Colon (tissue), 2 donors: ENCODE measurements at regions not wholly inside any gene's neighbourhood (a gene's known extent, or its start where the extent isn't known, plus 50 kb on each side); places are given as distances from the start of the nearest gene placed in this dataset.

Source experiments
- FAIRE-seq: peaks from 2 replicates; lab custom pipeline; 2012; peaks lifted over from hg19 to GRCh38; lab: Jason Lieb, UNC
- donor health status: control.
- donor health status: control.

DNA sequence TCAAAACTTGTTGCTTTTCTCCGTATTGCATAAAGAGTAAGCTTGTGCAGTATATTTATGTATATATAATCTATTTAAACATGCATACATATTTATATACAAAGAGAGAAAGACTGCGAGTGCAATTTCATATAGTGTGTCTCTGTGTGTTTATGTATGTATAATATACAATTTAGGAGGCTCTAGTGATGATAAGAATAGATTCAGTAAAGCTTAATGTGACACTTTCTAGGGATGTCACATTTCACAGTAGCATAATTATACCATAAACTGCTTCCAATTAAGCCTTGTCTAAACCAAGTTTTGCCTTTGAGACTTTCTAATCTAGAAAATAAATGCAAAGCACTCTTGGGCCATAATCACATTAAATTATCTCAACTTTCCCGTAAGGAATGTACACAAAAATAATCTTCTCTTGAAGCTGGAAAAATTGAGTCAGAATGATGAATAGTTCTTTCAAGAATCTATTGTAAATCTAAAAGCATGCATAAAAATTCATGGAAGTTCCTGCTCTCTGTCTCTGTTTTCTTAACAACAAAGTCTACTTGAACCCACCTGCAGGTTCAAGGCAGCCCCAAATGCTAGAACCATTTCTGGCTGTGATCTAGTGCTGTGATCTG, 114.1 kb upstream of the NPY2R start:
- no peak for FAIRE-seq

DNA sequence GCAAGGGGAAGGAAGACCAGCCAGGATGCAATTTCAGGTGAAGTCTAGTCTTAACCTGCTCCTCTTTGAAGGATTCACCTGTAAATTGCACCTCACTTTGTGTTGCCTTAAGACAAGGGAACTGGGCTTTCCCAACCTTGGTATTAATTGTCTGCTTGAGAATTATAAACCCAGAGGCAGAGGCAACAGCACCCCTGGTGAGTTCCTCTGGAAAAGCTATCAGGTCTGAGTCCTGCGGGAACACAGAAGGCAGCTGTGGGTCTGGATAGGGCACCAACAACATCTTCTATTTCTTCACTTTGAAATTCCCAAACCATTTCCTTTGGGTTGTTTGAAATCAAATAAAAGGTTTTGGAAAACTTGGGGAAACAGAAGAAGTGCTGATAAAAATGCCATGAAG, 109.2 kb upstream of the NPY2R start:
- FAIRE-seq: no peak

DNA sequence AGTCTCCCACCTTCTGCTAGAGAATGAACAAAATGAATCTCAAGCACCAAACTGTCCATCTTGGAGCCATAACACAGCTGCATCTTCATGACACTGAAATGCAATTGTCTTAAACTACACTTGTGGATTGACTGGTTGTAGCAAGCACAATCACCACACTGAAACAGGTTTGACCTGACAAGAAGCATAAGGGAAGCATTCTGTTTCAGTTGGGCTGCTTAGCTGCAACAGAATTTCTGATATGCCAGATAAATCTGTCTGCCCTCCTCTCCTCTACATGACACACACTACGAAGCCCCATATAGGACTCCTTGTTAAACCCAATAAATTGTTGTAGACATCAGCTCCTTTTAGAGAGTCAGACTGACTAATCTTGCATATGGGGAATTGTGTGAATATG, 101.8 kb upstream of the NPY2R start:
- no peak for FAIRE-seq

DNA sequence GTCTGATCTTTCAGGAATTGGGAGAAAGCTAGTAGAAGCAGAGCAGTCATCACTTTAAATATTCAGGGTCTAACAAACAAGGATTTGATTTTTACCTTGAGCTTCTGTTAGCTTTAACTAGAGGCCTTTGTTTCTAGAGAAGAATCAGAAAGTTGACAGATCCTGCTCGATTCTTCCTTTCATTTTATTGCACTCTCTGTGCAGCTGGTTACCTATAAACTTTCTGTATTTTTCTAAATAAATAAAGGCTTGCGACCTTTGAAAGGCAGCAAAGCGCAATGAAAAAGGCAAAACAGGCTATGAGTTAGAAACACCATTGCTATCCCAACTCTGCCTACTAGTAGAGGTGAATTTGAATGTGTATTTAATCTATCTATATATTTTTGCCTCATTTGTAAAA, 101.4 kb upstream of the NPY2R start:
- FAIRE-seq: no peak

DNA sequence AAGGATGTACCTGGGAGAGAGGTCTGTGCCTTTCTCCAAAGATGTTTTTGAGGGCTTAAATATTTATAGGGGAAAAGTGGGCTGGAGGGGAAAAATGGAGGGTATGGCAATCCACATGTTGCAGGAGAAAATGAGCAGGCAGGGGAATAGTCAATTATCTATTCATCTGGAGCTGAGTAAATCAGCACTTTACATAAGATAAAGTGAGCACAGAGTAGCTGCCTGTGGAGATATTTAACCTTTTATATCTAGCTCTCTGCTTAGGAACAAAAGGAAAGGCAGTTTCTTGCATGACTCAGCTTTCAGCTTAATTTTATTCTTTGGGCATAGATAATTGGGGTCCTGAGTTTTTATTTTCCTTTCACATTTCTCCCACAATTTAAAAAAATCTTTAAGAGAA, 93.6 kb upstream of the NPY2R start:
- no peak for FAIRE-seq

DNA sequence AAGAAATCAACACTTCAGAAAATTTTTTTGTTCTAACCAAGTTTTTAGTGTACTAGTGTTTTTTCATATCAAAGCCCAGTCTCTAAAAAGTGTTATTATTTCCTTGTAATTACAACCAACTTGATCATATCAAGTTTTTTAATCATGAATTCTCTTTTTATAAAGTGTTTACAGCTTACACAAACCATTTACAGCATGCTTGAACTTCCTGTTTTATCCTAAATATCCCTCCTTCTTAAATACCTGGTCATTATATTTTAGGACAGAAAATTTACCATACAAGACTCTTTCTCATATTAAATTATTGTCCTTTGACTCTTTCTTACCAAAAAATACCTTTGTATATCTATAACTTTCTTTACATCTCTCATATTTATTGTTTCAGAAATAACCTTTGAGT, 89.4 kb upstream of the NPY2R start:
- no peak for FAIRE-seq

DNA sequence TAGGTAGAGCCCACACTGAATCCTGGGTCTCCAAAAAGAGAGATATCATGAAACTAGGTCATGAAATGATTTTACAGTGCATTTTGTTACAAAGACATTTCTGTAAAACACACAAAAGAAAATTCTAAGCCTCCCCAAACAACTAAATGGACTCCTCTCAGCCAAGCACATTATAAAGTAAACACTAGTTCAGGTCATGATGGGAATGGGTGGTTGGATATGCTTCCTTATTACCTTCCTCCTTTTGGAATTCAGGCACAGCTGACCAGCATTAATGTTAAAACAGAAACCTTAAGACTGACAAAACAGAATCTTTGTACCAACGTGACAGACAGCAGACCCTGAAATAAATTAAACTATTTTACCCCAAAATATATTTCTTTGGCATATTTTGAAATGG, 87.9 kb upstream of the NPY2R start:
- FAIRE-seq: no peak

DNA sequence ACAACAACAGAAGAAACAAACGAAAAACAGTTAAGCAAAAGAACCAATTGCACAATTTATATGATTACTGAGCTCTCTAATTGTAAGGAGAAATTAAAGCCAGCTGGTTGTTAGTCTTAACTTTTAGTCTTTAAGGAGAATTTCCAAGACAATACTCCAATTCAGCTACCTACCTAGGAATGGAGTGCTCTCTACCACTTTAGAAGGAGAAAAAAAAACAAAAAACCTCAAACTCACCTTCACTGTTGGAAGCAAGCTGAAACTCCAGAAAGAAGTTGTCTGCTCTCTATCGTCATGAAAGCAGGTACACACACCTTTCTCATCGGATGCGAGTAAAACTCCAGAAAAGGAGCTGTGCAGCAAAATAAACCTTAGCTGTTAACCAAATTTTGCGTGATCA, 86.1 kb upstream of the NPY2R start:
- FAIRE-seq: no peak

DNA sequence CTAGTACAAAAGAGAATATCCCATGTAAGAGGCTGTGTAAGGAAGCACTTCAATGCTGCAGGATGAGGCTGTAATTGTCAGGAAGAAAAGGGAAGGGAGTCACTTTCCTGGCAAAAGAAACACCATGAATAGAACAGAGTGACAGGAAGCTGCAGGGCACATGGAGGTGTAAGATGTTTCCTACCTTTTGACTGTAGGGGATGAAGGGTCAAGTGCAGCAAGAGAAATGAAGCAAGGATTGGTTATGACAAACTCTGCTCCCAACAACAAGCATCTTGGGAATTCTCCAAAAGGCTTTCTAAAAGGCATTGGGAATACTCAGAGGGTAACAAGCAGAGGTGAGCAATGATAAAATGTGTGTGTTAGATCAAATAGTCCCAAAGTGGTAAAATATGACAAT, 74.3 kb upstream of the NPY2R start:
- no peak for FAIRE-seq

DNA sequence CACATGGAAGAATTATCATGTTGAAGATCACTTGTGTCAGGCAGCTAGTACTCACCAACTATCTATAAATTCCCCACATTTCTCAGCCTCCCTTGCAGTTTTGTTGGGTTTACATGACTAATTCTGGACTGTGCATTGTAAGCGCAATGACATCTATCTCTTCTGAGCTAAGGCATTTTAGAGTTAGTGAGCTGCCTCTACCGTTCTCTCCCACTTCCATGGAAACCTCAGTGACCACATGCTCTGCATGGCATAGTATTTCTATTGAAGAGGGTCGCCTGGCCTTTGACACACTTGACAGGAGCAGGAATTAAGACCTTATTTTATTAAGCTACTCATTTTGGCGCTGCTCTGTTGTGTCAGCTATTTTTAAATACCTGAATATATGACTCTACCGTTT, 67.5 kb upstream of the NPY2R start:
- no peak for FAIRE-seq

DNA sequence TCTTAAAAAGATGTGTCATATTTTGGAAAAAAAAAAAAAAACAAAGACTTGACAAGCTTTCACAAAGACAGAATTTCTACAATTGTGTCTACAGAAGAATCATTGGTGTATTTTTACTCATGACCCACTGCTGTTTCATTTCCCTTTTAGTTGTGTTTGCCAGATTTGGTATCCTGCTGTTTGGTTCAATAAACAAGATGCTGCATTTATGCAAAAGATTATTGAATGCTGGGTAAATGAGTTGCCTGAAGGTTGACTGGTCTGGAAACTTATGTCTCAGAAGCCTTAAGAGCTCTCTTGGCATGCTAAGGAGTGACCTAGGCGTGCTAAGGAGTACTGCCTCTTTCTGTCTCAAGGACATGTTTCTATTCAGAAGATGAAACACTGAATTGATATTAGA, 64.9 kb upstream of the NPY2R start:
- no peak for FAIRE-seq
